Activated T-cell treated with anti-CD3 and anti-CD28 coated beads for 24 hours (primary cell): ENCODE measurements at regions not wholly inside any gene's neighbourhood (a gene's known extent, or its start where the extent isn't known, plus 50 kb on each side); places are given as distances from the start of the nearest gene placed in this dataset.

Source experiments
- DNase-seq: peaks from one replicate; pipeline ENCODE4 v3.0.0-alpha.2; 2020; ENCODE audit warnings: low read depth

- DNase-seq = no peak
Measured at GRCh38 chr20:57944988-57945387, 235.2 kb upstream of the PMEPA1 start.

DNA sequence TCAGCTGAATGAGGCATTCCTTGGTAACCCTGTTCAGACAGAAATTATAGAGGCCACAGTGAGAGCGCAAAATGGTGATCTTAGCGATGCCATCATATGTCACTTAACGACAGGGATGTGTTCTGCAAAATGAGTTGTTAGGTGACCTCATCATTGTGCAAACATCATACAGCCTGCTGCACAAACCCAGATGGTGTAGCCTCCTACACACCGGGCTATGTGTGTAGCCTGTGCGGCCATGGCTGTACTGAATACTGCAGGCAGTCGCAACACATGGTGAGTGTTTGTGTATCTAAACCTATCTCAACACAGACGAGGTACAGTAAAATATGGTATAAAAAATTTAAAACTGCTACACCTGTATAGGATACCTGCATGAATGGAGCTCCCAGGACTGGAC, 234.1 kb upstream of the PMEPA1 start:
- DNase-seq = no peak

DNA sequence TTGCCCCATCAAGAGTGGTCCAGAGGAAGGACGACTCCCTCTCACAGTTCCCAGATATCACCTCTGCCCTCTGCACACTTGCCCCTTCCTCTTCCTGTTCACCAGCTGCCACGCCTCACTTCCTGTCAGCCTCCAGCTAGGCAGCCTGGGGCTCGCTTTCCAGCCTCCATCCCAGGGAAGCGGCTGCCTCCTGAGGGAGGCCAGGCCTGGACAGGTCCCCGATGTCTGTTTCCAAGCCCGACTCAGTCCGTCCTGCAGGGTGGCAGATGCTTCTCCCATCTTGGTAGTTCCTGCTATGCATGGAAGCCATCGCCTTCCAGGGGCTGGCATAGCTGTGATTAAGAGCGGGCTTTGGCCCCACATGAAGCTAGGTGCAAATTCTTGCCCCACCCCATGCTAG, 233.5 kb upstream of the PMEPA1 start:
- no peak for DNase-seq

- no peak for DNase-seq
Measured at GRCh38 chr20:57941604-57942381, 232.0 kb upstream of the PMEPA1 start.

DNA sequence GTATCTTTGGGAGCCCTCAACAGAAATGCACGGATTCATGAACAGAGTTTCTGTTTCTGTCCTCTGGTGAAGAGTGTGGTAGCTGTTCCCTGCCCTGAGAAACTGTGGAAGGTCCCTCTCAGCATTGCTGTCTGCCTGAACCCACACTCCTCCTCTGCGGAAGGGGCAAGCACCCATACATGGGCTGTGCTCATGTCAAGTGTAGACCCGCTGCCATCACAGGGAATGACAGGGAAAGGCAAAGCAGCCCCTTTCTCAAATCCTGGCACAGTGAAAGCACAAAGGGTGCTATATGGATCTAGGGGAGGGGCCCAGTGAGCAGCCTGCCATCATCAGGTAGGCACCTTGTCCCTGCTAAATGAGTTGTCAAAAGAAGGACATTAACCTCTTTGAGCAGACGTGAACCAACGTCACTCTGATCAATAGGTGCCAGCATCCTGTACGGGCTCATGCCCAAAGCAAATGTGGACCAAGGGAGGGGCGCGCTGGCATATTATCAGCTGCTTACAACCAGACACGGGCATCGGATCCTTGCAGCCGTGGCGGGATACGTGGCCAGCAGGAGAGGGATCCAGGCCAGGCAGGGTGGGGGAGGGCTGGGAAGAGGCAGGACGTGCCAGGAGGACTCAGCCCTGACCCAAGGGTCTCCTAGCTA, 231.2 kb upstream of the PMEPA1 start:
- no peak for DNase-seq

- DNase-seq = no peak
Measured at GRCh38 chr20:57940376-57940775, 230.6 kb upstream of the PMEPA1 start.

DNA sequence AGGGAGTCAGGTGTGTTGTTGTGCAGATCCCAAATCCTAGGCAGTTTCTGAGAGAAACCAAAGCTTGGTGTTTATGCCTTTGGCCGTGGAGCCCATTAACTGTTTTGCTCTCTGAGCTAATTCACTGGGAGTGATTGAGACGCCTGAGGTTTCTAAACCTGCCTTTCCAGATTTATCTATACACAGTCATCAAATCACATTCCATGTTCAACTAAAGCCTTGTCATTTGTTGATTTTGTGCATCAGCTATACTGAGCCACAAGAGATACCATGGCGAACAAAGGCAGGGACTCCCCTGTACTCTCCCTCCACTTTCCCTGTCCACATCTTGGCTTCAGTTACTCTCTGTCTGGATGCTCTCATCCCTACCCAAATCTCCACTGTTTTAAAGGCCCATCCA, 229.7 kb upstream of the PMEPA1 start:
- DNase-seq = no peak

DNA sequence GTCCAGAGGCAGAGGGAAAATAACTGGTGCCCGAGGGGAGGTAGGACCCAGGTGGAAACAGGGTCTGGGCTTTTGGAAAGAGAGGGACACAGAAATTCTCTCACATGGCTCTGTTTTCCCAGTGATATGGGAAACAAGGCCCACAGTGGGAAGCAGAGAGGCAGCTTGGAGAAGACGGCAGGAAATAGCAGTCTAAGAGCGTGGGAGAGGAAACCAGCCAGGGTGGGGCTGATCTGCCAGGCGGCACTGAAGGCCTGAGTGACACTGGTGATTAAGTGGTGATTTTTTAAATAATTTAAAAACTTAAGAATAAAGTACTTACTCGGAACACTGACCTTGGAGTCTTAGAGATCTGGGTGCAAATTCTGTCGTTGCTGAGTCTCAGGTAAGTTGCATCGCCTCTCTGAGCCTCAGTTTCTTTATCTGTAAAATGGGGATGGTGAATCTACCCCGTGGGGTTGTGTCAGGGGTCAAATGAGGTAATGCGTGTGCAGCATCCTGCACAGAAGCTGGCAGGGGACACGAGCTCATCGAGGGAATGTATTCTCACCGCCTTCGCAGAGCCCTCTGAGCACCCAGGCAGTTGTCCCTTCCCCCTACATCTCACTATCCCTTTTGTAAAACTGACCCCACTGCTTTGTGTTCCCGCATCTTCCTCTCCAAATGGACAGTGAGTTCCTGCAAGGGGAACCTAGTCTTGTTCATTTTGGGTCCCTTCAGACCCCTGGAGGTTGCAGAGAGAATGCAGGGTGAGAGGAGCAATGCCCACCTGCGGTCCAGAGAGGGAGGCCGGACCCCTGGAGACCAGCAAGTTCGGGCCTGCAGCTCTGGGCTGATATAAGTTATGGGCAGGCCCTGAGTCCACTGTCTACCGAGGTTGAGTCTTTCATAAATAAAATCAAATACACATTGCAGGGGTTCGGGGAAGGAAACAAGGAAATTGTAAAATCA, 228.6 kb upstream of the PMEPA1 start:
- DNase-seq = no peak

DNA sequence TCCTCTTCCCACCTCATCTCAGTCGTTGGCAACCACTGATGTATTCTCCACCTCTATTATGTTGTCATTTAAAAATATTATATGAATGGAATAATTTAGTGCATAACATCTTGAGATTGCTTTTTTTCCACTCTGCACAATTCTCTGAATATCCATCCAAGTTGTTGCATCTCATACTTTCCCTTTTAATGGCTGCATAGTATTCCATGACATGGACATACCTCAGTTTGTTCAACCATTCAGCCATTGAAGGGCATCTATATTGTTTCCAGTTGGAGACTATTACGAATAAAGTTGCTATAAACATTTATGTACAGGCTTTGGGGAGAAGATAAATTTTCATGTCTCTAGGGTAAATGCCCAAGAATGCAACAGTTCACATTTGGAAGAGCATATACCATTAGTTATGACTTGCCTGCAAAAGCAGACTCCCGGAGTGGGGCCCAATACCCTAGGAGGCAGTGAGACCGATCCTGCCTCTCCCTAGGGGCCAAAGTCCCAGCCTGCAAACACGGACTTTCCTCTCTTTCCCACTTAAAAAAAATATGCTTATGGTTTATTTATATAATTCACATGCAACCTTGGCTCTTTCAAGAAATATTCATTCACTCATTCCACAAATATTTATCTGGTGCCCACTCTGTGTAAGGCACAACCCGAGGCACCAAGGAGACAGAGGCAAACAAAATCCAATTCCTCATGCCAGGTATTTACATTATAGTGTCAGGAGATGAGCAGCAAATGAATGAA, 227.0 kb upstream of the PMEPA1 start:
- DNase-seq = no peak

GRCh38 chr20:57934913-57935312, 225.1 kb upstream of the PMEPA1 start:
- DNase-seq = no peak

- DNase-seq = no peak
Measured at GRCh38 chr20:57934007-57934805, 224.4 kb upstream of the PMEPA1 start.

DNA sequence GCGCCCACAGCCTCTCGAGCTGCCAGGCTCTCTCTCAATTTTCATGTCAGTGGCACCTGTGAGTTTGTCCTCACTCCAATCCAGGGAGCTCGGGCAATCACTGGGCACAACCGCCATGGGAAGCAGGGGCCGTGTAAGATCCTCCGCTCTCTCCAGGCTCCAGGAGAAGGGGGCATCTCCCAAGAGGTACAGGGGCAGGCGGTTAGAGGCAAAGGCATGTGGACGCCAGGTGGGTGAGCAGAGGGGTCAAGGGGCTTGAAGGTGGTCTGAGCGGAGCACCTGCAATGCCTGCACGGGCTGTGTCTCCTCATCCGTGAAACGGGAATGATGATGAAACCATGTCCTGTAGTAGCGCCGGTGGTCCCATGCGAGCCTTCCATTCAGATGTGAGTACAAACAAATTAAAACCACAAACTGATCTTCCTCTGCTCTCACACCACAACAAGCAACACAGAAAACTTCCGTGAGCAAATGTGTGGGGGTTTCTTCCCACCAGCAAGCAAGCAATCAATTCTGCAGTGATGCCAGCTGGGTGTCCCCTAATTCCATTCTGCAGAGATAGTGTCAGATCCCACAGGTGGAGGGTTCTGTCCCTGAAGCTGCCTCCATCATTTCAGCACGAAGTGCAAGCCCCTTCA, 222.5 kb upstream of the PMEPA1 start:
- DNase-seq = no peak

- DNase-seq = no peak
Measured at GRCh38 chr20:57930351-57930750, 220.5 kb upstream of the PMEPA1 start.

DNA sequence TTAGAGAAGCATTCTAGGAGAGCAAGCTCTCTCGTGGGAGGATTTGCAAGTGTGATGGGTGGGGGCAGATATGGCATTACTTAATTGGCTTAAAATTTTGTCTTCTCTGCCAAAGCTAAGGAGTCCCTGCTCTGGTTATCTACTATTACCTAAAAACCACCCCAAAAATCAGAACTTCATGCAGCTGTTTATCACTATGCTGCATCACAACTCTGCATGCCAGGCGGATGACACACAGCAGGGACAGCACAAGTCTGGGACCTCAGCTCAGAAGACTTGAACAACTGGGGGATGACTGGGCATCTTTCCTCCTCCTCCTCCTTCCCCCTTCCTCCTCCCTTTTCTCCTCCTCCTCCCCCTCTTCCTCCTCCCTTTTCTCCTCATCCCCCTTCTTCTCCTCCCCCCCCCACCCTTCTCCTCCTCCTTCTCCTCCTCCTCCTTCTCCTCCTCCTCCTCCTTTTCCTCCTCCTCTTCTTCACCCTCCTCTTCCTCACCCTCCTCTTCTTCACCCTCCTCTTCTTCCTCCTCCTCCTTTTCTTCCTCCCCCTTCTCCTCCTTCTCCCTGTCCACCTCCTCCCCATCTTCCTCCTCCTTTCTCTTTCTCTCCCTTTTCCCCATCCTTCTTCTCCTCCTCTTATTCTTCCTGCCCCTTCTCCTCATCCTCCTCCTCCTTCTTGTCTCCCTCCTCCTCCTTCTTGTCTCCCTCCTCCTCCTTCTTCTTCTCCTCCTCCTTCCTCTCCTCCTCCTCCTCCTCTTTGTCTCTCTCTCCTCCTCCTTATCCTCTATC, 218.6 kb upstream of the PMEPA1 start:
- no peak for DNase-seq

- no peak for DNase-seq
Measured at GRCh38 chr20:57927376-57927775, 217.6 kb upstream of the PMEPA1 start.

- no peak for DNase-seq
Measured at GRCh38 chr20:57922706-57923105, 212.9 kb upstream of the PMEPA1 start.

- no peak for DNase-seq
Measured at GRCh38 chr20:57922083-57922482, 212.3 kb upstream of the PMEPA1 start.

- DNase-seq = no peak
Measured at GRCh38 chr20:57921676-57922075, 211.9 kb upstream of the PMEPA1 start.

DNA sequence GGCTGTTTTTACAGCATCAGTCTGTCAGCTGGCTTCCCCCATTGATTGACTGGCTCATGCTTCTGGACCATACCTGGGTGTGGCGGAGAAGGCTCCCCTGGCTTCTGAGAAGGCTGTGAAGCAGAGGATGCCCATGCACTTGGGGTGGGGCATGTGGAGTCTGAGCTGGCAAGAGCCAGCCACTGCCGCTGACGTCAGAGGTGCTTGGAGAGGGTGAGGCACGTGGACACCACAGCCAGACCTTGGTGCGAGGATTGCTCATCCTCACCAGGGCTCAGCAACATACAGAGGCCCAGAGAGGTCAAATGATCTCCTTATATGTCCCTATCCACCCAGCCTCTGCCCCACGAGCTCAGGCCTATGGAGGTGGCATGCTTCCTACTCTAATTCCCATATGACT, 211.2 kb upstream of the PMEPA1 start:
- no peak for DNase-seq

- DNase-seq = no peak
Measured at GRCh38 chr20:57919049-57919448, 209.2 kb upstream of the PMEPA1 start.
